ENCODE measurements at regions not wholly inside any gene's neighbourhood (a gene's known extent, or its start where the extent isn't known, plus 50 kb on each side); places are given as distances from the start of the nearest gene placed in this dataset.
"Not testable (repeated sequence)": the region's sequence is repeated elsewhere in the genome, so short reads cannot be mapped to it uniquely, and the experiment has no call there.

DNA sequence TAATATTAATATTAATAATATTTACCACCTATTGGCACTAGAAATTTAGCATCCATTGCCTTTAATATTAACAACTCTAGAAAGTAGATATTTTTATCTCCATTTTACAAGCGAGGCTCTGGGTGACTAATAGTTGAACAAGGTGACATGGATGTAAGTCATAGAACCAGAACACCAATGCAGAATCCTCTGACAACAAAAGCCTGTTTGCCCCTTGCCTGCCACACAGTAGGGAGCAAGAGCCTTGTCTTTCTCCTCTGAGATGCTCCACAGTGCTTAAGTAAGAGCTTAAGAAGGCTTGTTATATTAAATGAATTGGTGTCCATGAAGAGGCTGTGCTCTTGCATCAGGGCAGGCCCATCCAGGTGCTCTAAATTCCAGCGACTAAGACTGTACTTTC, 51.2 kb upstream of the LBX1 start:
- DNase-seq (ENCODE audit: low read depth in 2 of 2) = no peak

DNA sequence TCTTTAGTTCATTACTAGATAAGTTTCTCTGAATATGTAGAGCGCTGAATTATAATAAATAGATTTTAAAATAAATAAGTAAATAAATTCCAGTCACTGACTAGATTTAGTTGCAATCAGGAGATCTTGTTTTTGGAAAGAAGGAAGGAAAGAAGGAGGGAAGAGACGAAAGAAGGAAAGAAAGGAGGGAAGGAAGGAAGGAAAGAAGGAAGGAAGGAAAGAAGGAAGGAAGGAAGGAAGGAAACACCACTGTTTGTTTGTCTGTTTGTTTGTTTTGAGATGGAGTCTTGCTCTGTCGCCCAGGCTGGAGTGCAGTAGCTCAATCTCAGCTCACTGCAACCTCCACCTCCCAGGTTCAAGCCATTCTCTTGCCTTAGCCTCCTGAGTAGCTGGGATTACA, 51.7 kb upstream of the LBX1 start:
- DNase-seq (ENCODE audit: low read depth in 2 of 2) = not testable (repeated sequence)

DNA sequence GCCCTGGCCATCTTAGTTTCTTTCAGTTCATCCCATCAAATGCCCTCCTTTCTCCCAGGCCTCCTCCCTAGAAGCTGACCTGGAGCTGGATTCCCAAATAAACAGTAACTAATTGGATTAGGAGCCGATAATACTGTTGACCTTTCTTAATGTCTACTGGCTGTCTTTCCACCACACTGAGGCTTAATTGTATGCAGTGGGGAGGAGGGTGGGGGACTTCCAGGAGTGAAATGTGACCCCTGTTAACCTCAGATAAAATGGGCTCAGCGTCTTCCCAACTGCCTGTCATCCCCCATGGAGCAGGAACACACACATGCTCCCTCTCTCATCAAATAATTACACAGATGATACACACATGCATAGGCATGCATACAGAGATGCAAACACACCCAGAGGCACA, 53.7 kb upstream of the LBX1 start:
- DNase-seq (ENCODE audit: low read depth in 2 of 2) = no peak

DNA sequence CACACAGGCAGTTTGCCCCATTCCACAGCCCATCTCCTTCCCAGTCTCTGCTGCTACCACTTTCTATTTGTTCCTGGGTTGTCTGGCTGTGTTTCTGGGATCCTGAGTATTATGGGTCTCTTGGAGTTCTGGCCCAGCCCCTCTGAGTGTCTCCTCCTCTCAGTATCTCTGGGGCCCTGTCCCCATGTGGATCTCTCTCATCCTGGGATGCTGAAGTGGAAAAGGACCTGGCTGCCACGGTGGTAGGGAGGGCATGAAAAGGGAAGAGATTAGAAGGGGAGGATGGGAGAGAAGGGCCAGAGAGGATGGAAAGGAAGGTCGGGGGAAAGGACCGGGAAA, 54.5 kb upstream of the LBX1 start:
- DNase-seq (ENCODE audit: low read depth in 2 of 2) = no peak

DNA sequence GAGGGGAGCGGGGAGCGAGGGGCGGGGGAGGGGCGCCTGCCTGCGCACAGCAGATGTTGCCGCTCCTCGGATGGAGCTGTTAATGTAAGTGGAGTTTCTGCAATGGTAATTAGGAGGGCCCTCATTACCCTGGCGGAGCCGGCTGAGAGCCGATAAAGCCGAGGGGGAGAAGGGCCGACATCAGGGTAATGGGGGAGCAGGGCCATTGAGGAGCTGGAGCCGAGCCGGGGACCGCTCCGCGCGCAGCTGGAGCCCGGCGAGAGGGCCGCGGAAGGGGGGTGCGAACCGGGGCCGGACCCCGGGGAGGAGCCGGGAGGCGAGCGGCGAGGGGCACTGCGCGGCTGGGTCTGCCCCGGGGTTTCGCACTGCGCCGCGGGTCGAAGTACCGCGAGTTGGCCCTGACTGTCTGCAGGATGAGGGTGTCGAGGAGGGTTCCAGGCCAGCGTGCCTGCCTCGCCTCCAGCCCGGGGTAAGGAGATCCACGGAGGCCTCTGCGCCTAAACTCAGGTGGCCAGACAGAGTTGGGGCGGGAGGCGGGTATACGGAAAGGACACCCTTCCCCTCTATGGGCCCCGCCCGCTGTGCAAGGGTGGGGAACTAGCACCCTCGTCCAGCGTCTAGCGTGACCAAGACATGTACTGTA, 55.0 kb upstream of the LBX1 start:
- no peak for DNase-seq (ENCODE audit: low read depth in 2 of 2)

DNA sequence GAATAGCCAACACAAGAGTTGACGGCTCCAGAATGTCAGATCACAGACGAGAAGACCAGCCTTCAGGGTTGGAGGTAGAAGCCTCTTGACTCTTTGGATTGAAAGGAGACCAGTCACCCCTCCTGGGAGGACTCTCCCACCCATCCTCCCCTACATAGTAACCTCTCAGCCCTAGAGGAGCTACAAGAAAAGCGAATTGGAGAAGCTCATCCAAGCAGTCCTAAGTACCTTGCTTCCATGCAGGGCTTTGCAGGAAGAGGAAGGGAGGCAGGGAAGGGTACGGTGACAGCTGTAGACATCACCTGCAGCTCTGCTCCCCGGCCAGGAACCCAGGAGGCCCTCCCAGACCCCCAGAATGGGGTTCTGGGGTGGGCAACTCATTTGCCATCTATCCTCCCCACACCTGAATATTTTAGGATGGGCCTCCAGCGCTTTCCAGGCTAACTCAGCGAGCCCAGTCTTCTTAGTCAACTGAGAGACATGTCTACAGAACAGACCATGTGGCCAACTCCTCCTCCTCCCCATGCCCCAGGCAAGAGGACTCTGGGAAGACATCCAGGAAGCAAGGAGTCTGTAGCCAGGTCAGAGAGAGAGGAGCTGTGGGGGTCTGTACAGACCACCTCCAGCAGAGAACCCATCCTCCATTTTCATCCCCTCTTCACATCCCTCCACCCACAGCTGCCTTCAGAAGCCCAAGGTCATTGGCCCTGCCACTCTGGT, 55.6 kb upstream of the LBX1 start:
- DNase-seq (ENCODE audit: low read depth in 2 of 2) = no peak

DNA sequence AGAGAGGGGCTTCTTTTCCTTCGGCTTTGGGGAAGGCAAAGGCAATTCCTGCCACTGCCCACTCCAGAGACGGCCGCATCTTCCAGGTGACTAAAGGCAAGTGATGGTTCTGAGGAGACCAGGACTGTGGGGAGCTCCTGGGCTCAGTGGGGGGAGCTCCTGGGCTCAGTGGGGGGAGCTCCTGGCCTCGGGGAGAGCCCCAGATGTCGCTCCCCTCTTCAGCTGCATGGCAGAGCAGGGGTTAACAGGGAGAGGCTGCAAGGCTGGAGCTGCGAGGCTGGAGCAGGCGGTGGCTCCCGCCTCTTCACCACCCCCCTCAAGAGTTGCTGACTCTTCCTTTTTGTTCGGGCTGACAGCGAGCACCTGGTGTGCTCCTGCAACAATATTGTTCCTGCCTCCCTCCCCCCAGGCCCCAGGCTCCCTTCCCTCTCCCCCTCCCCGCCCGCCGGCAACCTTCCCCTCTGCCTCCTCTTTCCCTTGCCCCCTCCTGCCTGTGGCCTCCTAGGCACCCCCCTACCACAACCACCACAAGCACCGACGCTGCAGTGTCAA, 56.3 kb upstream of the LBX1 start:
- no peak for DNase-seq (ENCODE audit: low read depth in 2 of 2)

DNA sequence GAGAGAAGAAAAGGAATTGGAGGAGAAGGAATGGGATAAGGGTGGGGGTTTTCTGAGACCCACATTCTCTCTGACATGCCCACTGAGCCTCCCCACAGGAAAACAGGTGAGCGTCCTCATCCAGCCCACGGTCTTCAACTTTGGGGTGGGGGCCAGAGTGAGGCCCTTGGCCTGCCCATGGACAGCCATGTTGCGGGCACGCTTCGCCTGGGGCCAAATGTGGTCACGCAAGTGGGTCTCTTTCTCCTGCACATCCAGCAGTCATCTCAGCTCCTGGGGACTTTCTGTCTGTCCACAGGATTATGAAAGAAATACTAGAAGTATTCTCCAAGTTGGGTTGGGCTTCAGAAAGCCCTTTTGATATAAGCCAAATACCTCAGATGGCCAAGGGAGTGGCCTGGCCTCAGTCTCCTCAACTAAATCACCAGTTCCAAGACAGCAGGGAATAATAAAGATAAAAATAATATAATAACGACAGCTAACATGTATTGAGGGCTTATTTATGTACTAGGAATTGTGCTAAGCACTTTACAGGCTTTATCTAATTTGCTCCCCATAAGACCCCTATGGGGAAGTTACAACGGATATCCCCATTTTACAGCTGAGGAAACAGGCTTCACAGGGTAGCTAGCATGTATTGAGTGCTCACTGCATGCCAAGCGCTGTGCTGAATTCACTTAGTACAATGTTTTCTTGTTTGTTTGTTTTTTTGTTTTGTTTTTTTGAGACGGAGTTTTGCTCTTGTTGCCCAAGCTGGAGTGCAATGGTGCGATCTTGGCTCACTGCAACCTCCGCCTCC, 57.2 kb upstream of the LBX1 start:
- no peak for DNase-seq (ENCODE audit: low read depth in 2 of 2)

DNA sequence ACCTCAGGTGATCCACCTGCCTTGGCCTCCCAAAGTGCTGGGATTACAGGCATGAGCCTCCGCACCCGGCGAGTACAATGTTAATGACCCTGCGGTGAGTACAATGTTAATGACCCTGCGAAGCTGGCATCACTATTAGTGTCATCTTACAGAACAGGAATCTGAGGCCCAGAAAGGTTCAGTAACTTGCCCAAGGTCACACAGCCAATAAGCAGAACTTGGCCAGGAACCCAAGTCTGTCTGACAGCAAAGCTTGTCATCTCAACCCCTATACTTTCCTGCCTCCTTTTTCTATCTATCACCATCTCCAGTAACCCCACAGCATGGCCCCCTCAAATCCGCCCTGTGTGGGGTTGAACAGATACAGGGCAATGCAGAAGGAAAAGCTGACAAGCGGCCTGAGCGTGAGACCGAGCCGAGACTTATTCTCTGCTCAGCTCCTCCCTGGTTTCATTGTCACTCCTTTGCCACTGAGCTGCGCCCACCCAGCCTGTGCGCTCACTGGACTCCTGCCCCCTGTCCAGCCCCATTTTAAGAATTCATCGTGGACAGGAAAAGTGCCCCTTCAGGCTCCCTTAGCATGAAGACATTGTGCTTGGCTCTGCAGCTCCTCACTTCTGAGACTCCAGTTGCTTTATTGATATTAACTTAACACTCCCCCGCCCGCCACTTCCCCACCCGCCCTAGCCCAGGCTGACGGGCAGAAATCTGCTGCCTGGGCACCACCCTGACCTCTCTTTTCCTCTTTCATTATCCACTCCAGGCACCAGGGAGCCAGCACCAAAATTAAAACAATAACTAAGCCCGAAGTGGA, 58.1 kb upstream of the LBX1 start:
- DNase-seq (ENCODE audit: low read depth in 2 of 2) = no peak

DNA sequence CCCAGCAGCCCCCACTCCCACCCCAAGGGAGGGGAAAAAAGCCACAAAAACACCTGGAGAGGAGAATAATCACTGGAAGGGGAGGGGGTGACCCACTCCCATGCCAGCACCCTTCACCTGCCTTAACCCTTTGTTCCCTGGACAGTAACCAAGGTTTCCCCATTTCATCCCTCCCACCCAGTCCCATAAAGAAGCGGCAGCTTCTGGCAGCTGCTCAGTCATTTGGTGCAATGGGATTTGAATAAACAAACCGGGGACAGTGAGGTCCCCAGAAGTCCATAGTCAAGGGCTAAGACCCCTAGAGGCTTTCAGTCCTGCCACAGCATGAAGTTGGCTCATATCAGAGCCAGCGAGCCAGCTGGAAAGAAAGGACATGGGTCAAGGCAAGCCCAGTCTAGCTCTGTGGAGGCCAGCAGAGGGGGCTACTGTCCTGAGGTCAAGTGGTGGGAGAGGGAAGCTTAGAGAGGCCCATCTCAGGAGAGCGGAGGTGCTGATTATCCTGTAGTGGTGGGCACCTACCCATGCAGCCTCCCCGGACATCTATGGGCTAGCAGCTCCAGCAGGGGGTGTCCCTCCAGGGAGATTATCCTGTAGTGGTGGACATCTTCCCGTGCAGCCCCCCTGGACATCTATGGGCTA, 58.9 kb upstream of the LBX1 start:
- DNase-seq (ENCODE audit: low read depth in 2 of 2) = no peak

DNA sequence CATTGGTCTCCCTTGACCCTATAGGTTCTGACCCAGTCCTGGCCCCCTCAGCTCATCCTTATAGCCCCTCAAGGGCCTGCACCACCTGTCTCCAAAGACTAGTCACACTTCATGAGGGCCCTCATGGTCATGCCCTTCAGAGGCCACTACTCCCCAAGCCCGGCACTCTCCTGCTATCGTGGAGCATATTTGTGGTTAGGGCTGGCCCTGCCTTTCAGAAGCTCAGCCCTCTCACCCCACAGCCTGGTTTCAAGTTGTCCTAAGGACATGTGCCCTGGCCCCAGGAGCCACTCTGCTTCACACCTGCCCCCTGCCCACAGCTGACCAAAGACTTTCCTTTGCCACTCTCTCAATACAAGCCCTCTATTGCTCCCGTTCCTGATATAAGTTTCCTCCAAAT, 60.3 kb upstream of the LBX1 start:
- DNase-seq (ENCODE audit: low read depth in 2 of 2) = no peak

DNA sequence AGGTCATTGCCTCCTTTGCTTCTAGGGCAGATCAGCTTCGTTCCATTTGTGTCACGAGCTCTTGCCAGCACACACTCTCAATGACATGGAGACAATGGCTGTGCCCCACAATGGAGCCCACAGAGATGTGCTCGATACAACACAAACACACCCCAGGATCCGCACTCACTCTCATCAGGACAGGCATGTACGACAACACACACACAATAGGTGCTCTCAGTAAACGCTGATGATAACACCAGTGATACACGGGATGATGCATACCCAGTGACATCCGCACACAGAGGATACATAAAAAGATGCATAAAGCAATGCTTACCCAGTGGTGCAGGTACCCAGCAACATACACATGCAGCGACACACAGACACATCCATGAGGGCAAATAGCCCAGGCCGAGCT, 61.2 kb upstream of the LBX1 start:
- DNase-seq (ENCODE audit: low read depth in 2 of 2) = no peak

DNA sequence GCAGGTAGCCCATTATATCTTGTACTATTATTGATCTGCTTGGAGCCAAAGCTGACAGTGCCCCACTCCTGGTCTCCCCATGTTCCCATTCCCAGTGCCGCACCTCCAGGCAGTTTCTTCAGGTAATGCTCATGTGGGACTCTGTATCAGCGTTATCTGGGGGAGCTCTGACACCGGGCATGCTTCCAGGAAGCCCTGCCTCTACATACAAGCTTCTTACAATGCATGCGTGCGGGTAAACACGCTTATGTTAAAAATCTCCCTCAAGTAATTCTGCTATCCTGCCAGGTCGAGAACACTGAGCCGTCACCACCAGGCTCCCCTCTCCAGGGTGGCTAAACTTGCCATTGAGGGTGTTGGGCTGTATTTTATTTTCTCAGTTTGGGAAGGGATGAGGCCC, 61.6 kb upstream of the LBX1 start:
- DNase-seq (ENCODE audit: low read depth in 2 of 2) = no peak

DNA sequence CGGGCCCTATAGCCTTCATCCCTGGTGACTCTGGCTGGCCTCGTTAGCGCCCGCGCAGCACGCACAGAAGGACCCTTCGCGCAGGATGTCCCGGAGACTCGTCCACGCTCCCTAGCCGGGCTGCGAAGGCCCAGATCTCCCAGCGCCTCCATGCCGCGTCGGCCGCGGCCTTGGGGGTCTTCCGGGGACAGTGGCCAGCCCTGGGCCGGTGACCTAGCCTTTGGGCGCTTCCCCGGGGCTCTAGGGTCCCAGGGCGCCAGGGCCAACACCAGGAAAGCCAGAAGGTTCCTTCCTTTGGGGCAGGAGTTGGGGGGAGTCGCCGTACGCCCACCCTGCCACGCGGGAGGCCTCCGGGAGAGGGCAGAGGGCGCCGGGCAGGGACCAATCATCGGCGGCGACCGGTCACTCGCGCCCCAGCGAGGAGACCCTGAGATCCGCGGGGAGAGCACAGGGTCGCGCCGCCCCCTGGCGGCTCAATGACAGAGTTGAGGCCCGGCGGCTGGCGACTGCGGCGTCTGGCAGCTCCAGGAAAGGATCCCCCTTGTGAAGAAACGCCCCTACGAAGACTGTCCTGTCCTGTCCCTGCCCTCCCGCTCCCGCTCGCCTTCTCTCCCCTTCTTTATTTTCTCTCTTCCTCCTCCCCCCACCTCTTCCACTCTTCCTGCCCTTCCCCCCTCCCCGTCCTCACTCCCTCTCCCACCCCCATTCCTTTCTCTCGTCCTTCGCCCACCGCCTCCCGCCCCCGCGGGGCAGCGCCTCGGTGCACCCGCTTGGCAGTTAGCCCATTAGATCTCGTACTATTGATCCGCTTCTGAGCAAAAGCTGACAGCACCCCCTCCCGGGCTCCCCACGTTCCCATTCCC, 62.3 kb upstream of the LBX1 start:
- DNase-seq (ENCODE audit: low read depth in 2 of 2) = no peak

DNA sequence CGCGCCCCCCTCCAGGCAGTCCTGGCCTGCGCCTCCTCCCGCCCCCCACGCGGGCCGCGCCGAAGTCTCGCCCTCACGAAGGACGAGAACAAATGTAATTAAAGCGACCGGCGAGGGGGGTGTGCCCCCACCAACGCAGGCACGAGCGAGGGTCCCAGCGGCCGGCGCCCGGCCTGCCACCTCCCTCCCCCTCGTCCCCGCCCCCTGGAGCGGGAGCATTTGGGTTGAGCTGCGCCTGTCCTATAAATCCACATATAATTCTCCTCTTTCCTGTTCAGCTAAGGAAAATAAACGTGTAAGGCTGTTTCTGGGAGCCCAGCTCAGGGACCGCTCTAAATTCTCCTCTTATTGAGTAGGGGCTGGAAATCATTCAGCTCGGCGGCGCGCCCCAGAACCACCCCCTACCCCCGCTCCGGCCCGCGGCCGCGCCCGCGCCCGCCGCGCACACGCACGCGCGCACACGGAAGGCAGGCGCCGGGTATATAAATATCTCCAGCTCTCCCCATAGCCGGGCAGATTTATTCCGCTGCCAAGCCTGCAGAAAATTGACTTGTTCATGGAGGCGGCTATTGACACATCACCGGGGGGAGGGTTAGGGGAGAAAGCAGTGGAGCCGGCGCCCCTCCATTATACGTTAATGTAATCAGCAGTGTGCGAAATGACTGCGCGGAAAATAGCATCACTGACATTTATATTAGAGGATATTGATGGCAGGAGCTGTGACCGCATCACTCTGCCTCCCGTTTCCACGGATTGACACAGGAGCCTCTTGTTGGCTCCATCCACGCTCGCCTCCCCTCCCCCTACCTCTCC, 61.6 kb upstream of the BTRC start:
- no peak for DNase-seq (ENCODE audit: low read depth in 2 of 2)

DNA sequence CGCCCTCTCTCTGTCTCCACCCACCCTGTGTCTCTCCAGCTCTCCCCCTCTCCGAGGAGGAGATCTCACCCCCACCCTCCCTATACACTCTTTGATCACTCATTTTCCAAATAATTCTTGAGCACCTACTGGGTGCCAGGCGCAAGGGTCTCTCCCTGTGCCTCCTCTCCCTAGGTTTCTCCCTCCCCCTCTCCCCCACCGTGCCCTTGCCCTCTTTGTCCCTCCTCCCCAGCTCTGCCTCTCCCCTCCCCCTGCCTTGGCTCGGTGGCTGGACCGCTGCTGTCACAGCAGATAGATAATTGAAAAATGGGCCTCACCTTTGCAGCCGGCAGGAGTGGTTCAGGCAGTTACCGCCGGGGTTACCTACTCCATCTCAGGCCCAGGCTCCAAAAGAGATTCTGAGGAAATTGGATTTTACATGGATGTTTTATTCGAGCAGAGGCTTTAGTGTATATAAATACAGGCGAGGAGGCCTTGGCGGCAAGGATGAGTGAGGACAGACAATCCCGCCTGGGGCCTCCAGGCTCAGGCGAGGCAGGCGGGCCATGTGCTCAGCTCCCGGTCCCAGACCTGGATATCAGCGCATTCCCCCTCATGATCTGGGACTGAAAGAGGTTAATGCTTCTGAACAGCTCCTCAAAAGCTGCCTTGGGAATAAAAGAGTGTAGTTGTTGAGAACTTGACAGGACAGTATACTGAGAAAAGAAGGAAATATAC, 60.8 kb upstream of the BTRC start:
- DNase-seq (ENCODE audit: low read depth in 2 of 2) = no peak

DNA sequence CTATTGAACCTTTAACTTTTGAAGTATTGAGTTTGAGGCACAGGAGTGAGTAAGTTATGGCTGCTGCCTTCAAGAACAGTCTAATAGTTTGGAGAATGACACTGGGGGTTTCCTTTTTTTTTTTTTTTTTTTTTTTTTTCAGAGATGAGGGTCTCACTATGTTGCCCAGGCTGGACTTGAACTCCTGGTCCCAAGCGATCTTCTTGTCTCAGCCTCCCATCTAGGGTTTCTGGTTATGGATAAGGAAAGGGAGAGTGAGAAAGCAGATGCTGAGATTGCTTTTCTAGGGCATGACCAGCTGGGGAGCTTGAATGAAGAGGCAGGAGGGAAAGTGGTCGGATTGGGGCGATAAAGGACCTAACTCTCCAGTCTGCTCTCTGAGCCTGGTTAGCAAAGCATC, 59.9 kb upstream of the BTRC start:
- no peak for DNase-seq (ENCODE audit: low read depth in 2 of 2)

DNA sequence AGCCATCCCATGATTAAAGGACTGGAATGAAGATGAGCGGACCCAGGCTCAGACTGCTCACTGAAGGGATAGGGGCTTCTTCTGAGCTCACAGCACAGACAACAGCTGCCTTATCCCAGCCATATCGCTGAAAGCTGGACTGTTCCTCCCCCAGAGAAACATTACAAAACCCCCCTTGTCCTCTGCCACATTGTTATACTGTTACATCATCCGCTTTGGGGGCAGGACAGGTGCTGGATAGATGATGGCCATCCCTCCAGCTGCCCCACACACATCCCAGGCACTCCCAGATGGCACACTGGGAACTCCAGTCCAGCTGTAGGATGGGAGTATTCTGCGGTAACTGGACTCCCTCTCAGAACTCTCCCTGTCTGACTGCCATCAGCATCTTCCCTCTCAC, 58.7 kb upstream of the BTRC start:
- no peak for DNase-seq (ENCODE audit: low read depth in 2 of 2)

DNA sequence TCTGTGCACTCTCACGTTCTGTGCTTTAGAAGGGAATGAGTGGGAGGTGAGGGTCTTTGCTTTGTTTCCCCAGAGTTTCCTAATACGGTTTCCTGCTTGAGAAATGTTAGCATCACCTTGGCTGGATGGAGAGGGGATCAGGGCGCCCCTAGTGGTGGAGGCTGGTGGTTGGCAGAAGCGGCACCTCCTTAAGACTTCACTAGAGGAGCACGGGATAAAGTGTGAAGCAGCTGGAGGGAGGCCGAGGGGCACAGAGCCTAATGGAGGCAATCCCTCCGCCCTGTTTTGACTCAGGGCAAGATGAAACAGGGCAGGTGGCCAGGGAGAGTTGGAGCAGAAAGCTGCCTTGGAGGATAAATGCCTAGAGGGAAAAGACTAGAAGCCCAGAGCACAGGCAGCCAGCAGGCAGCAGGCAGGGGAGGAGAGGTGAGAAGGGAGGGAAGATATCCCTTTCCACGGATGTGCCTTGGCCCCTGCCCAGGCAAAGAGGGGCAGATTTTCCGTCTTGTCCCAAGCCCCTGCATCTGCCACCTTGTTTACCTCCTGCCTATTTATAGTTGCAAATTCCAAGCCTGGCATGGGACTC, 56.0 kb upstream of the BTRC start:
- peak in 1 of 2 experiments; percentile 7 for DNase-seq (ENCODE audit: low read depth in 2 of 2)
